DMS153 (cell line): ENCODE measurements at regions not wholly inside any gene's neighbourhood (a gene's known extent, or its start where the extent isn't known, plus 50 kb on each side); places are given as distances from the start of the nearest gene placed in this dataset.

Source experiments
- DNase-seq: peaks from one replicate; lab custom pipeline; 2025; lab: John Stamatoyannopoulos, UW

DNA sequence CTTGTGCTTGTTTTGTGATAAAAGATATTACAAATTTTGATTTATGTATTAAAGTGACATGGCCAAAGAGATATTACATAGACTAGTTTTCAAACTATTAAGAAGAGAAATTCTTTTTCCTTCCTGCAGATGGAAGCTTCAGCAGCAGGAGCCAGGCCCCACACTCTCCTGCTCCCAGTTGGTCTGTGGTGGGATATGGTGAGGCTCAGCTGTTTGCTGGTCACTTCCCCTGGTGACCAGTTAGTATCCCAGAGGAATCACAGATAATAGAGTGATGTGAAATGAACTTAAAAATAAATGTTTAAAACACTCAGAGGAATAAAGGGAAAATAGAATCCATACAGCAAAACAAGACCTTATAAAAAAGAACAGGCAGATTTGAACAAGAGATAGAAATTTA is 154.7 kb downstream of the KTN1 start:
- no peak for DNase-seq

DNA sequence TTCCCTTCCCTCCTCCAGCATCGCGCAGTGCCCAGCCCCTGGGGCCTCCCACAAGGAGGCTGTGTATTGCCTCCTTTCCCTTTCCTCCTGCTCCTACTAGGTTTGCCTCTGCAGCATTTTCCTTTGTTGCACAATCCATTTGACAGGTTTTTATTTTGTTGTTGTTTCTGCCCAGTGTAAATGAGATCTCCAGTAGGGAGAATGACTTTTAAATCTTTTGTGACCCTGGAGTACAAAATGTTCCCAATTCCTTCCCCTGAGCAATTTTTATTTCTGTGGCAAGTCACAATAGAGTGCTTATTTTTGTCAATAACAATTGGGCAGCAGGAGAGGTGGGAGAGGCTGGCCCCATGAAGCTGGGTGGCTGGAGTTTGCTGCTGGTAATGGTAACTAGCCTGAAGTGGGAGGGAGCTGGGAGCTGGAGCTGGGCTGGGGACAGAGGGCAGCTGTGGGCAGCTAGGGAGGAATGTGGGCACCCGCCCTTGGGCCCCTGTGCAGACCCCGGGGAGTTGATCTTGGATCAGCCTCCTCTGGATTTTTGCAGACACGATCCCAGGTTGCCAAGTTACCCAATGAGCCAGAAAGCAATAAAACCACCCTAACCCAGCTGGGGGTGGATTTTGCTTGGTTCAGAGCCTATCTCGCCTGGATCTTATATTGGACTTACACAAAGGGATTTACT is 160.1 kb downstream of the KTN1 start:
- no peak for DNase-seq

DNA sequence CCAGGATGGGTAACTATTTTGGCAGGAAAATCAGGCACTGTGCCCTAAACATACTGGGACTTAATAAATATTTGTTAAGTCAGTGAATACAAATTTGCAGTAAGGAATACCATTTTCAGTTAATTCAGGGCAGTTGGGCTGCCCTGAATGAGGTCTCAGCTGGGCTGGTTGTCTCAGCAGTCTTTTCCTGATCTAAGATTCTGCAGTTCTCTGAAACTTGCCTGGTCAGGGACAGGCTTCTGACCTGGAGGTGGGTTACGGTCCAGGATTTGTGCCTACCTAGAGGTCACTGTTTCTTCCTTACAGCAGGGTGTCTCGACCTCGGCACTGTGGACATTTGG is 160.6 kb downstream of the KTN1 start:
- no peak for DNase-seq

DNA sequence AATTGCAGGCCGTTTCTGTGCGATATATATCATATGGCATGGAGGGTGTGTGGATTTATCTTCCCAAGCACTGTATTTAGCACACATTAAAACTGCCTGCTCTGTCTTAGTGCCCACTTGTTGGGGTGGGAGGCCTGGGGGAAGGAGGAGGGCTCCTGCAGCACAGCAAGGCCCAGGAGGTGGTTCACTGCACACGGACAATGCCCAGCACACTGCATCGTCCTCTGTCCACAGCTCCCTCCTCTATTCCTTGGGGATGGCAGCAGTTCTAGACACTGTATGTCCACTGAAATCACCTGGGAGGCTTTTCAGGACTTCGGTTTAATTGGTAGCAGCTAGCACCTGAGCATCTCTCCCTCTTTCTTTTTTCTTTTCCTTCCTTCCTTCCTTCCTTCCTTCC is 161.2 kb downstream of the KTN1 start:
- DNase-seq: no peak

DNA sequence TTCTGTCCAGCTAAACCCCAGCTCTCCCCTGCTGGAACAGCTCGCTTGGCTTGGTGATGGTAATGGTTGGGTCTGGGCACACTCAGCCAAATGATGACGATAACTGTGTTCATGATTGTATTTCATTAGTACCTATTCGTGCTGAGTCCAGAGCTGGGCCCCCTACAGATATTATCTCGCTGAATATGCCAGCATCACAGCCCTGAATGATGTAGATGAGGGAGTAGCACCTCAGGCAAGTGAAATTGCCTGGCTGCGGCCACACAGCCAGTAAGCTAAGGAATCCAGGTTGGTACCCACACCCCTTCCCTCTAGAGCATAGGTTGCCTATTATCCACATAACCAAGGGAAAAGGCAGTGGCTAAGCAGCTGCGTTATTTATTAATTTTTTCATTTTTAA is 163.5 kb downstream of the KTN1 start:
- no peak for DNase-seq

DNA sequence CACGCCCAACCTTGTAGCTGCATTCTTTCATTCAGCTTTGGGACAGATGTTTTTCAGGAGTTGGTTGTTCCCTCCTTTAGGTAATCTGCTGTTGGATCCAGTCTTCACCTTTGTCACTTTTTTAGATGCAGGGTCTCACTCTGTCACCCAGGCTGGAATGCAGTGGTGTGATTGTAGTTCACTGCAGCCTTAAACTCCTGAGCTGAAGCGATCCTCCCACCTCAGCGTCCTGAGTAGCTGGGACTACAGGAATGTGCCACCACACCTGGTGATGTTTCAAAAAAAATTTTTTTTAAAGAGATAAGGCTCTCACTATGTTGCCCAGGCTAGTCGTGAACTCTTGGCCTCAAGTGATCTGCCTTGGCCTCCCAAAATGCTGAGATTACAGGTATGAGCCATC is 164.3 kb downstream of the KTN1 start:
- DNase-seq: no peak

DNA sequence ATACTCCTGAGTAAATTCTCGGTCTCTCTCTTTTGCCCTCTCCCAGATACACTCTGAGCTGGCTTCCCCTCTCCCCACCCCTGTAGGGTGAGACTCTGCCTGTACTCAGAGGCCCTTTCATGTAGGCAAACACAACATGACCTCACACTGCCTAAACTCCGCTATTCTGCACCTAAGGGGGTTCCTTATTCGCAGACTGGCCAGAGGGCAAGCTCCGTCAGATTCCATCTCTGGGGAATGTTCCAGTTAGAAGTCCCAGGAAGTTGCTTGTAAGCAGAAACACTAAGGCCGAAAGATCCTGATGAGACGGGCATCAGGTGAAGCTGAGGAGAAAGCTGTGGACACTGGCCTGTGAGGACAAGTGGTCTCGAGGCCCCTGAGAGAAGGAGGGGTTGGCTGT is 165.9 kb downstream of the KTN1 start:
- DNase-seq: no peak

DNA sequence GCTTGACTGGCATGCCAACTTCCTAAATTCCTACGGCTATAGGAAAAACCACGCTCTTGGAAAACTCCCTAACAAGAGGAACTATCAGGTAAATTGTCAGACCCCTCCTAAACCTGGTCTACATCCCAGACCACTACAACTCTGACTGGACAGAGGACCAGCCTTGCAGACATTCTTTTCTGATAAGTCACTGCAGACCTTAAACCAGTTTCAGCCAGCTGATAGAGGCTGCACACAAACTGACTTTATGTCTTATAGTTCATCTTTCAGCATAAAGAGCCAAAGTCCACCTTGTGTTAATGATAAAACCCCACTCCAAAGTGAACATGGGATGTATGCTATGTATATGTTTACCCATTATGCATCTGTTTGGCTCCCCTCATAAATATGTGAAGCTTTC is 166.6 kb downstream of the KTN1 start:
- DNase-seq: no peak

DNA sequence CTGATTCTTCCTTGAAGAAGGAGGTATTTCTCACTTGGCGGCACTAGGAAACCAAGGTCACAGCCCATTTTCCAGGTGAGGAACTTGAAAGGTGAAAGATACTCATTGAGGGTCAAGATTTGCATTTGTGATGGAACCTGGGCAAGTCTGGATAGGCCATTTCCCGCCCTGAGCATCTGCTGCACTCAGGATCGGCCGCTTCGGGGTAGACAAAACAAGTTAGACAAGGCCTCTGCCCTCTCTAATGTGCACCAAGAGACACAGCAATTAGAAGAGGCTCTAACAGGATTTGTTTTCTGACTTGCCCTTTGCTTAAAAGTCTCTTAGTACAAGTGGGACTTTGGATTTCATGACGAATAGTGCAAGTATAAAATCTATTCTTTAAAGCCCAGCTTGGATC is 167.2 kb downstream of the KTN1 start:
- DNase-seq: no peak

DNA sequence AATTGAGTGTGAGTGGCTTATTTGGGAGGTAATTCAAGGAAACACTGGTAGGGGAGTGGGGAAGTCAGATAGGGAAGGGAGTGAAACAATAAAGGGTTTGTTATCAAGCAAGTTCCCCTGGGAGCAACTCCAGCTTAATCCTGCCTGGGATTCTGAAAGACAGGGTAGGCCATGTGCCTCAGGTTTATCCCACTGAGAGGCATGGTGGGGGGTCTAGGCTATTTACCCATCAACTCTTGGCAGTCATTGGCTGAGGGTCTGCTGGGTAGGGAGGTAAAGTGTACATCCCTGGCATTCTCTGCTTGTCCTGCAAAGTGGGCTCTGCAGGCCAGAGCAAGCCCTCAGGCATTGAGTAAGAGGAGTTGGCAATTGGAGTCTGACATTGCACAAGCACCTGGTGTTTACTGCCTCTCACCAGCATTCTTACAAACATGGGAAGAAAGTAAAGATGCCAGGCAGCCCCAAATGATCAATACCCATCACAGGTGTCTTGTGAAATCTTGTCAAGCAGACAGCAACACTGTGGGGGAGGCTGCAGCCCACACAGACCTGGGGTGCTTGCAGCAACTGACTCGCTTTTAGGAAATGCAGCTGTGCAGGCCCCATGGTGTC is 169.3 kb downstream of the KTN1 start:
- DNase-seq: no peak

DNA sequence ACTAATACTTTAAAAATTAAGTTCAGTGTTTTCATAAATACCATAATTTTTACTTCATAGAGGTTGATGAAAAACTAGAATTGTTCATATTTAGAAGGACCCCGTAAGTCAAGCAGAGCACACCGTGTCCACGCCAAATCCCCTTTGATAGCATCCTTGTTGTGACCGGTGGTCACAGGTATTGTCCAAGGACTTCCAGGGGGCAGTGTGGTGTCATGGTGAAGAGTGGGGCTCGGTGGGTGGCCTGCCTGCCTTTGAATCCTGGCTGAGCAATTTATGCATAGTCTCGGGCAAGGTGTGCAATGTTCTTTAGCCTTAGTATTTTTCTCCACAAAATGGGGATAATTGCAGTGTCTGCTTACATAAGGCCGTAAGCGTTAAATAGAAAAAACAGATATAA is 169.9 kb downstream of the KTN1 start:
- DNase-seq: no peak

DNA sequence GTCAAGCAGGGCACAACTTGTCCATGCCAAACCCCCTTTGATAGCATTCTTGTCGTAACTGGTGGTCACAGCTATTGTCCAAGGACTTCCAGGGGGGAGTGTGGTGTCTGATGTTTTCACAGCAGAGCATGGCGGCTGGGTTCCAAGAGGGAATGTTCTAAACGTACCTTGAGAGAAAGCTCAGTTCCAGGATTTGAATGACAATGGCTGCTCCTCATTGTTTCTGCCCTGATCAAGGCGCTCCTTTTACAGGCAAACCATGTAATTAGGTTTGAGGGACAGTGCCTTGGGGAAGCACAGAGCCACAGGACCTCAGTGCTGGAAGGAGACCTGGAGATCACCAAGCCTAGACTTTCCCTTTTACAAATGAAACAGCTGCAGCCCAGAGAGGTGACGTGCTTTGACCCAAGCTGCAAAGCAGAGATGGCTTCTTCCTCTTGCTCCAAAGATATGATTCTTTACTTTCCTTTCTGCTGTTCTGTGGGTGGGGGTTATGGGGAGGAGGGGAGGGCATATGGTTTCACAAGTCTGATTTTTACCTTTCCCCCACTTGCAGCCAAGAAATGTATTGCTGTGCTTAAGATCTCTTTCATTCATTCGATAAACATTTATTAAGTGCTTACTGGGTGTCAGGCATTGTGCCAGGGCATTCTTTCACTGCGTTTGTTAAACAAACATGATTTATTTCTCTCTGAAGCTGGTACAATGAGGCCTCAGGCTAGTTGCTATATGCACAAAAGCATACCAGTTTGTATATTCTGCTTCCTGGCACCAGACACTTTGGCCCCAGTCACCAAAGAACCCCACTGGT is 172.8 kb downstream of the KTN1 start:
- DNase-seq: peak; percentile 82

DNA sequence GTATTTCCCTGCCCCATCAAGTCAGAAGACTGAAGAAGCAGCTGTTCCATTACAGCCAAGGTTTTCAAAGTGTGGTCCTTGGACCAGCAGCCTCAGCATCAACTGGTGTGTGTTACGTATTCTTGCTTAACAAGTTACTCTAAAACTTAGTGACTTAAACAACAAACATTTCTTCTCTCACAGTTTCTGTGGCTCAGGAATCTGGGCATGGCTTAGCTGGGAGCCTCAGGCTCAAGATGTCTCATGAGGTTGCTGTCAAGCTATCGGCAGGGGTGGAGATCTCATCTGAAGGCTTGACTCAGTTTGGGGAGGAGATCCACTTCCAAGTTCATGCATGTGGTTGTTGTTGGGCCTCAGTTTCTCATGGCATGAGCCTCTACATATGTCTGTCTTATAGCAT is 174.5 kb downstream of the KTN1 start:
- DNase-seq: no peak

DNA sequence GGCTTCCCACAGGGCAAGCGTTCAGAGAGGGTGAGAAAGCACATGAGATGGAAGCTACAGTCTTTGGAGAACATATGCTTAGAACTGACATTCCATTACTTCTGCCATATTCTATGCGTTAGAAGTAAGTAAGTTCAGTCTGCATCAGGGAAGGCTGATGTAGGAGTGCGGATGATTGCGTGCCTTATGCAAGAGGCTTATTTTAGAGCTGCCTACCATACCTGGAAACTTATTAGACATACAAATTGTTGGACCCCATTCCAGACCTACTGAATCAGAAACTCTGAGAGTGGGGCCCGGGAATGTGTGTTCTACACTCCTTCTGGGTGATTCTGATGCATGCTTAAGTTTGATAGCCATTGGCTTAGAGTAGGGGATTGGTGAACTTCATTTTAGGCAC is 174.9 kb downstream of the KTN1 start:
- DNase-seq: no peak

DNA sequence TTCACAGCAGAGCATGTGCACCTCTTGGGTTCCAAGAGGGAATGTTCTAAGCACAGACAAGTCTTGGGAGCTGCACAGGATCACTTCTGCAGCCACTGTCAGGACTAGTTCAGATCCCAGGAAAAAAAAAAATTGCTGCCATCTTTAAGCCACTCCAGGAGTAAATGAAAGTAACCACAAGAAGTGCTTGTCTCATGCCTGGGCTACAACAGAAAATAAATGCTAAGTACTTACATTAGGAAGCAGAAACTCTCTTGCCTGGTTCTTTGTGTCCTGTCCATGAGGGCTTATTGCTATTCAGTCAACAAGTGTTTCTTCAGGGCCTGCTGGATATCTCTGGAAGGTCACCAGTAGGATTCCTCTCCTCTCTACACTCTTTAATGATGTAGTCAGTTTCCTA is 176.1 kb downstream of the KTN1 start:
- DNase-seq: no peak

DNA sequence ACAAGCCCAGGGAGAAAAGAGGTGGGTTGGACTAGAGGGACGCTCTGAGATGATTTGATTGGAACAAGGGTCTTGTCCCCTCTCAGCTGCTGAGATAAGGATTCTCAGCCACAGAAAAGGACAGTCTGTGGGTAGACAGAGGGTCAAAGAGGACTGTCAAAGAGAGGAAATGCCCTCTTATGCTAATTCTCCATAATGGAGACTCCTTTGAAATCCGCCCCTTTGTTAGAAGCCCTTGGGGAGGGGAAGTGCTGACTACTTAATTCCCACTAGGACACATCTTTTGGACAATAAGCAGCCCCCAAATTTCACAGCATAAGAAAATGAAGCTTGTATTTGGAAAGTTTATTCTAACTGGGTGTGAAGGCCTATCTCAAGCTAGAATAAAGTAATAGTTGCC is 176.6 kb downstream of the KTN1 start:
- DNase-seq: no peak

DNA sequence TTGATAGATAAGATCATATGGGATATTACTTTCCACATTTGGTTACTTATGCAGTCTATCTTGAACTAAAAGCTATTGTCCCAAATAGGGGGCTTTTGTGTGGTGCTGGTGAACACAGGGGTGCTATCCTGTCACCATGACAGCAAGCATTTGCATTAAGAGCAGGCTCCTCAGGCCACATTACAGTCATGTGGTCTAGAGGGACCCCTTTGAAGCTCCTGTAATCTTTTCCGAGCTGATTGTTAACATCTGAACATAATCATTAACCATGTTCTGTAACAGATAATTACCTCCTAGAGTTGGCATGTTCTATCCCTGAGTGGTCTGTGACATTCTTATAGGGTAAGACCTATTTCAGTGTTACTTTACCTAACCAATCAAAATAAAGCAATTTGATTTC is 178.8 kb downstream of the KTN1 start:
- DNase-seq: no peak

DNA sequence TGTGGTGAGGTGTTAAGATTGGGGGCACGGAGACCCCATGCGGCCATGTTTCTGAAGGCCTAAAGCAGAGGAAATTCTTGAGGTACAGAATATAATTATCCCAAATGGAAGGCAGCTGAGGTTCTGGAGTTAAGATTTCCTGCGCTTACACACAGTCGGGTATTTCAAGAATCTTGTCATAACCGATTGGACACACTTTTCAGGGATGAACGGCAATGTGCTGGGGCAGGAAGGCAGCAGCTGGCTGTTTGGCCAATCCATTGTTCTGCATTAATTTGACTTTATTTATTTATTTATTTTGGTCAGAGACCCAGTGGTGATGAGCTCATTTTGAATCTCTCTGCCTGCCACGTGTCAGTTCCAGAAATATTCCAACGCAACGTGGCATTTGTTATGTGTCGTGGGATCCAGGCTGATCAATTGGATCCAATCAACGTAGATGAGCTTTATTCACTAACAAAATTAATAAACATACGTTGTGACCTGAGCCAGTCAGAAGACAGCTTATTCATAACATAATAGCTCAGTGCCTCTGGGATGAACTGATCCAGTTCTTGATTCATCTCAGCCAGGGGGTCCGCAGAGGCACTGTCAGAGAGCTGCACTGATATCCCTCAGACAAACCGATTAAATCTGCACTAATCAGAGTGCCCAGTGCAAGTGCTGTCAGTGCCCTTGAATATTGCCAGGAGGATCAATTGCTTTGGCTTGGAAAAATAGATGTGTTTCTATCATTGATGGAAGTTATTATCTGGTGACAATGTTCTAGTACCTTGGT is 181.0 kb downstream of the KTN1 start:
- DNase-seq: no peak

DNA sequence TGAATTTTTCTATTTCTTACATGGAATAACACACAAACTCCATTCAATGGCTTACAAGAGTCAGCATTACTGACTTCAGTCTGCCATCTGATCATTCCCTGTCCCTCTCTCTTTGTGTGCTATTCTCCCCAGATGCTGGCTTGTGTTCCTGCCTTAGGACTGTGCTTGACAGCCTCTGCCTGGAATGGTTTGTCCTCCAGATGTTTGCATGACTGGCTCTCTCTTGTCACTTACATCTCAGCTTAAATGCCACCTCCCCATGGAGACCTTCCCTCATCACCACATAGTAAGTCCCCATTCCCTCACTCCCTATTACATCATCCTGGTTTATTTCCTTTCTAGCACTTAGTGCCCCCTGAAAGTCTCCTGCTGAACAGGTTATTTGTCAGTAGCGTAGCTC is 181.6 kb downstream of the KTN1 start:
- no peak for DNase-seq

DNA sequence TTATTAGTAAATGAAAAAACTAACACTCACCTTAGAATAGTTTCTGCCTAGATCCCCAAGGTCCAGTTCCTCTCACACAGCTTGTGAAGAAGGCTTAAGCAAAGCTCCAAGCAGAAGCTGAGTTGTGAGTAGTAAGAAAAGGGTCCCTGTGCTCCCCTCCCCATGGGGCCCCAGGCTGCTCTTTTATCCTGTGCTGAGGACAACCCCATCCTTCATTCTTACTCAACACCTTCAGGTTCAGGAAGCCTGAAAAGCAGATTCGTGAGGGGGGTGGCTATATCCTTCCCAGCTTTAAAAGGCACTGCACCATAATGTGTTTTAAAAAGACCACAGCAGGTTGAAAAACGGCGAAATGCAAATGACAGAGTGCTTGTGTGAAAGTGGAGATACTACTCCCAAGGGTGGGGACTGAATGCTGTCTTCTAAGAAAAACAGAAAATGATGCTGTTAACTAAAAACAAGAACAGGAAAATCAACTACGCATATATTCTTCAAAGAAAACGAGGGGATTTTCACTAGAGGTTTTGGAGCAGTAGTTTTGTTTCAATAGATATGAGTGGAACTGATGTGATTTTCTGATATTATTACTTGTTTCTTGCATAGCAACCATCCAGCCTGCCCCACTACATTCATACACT is 182.7 kb downstream of the KTN1 start:
- no peak for DNase-seq

DNA sequence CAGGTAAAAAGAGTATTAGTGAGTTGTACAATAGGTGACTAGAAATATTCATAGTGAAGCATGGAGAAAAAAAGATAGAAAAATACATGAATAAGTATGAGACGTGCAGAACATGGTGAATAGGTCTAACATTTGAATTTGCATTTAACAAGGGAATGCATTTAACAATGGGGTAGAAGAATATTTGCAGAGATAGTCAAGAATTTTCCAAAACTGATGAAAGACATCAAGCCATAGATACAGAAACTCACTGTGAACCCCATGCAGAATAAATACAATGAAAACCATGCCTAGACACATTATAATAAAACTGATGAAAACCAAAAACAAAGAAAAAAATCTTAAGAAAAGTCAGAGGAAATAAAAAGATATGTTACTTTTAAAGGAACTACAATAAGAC is 184.8 kb downstream of the KTN1 start:
- DNase-seq: no peak

DNA sequence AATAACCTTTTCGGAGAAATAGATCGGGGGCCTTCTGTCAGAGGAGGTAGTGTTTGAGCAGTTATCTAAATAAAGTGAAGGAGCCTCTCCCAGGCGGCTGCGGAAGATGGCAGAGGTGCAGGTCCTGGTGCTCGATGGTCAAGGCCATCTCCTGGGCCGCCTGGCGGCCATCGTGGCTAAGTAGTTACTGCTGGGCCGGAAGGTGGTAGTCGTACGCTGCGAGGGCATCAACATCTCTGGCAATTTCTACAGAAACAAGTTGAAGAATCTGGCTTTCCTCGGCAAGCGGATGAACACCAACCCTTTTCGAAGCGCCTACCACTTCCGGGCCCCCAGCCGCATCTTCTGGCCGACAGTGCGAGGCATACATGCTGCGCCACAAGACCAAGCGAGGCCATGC is 186.1 kb downstream of the KTN1 start:
- DNase-seq: no peak
